Ecto neural progenitor cell (in vitro differentiated cells): ENCODE measurements at regions not wholly inside any gene's neighbourhood (a gene's known extent, or its start where the extent isn't known, plus 50 kb on each side); places are given as distances from the start of the nearest gene placed in this dataset.

Experiments
- DNase-seq: peaks from one replicate; pipeline ENCODE4 v3.0.0-alpha.2; 2018; ENCODE audit warnings: low spot score

DNA sequence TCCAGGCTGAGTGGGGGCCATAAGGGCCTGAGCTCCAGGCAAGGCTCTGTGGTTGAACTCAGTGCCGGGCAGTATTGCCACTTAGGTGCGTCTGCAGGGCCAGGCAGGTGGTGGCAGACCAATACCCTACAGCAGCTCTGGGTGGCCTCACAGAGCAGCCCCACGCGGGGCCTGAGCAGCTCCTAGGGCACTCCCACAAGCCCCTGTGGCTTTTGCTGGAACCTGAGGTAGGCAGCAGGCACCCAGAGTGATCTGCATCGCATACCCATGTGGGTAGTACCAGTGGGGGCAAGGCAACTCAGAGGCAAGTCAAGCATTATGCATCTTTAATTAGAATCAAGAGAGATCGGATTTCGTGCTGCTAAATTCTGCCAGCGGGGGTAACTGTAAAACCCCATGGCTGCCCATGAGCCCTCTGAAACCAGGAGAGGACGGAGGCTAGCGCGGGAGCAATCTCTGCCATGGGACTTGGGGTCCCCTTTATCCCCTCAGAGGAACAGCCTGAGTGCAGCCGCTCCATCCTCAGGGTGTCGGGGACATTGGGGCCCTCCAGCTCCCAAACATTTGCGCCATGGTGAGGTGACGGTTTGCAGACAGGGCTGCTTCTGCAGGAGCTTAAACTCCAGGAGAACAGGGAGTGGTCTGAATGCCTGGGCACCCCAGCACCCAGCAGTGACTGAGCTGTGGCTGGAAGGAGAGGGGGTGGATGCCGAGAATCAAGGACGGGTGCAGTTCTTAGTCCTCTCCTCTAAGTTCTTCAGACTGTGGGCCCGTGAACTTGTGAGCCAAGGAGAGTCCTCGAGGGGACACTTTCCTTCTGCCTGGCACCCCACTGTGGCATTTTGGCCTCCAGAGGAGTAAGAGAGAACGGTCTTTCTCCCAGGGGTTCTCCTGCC lies 62.4 kb upstream of the PCSK6 start:
- no peak for DNase-seq

- no peak for DNase-seq
Observed at GRCh38 chr15:101550124-101550523, 60.6 kb upstream of the PCSK6 start.

- no peak for DNase-seq
Observed at GRCh38 chr15:101549647-101550046, 60.1 kb upstream of the PCSK6 start.

DNA sequence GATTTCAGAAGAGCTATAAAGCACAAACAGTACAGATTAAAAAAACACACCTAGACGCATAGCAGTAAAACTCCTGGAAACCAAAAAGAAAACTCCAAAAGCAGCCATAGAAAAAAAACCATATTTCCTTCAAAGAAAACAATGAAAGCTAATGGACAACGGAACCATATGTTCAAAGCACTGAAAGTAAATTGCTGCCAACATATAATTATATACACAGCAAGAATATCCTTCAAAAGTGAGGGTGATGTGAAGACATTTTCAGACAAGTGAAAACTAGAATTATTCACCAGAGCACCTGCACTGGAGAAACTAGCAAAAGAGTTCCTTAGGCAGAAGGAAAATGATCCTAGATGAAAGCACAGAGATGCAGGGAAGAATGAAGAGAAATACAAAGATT lies 58.2 kb upstream of the PCSK6 start:
- no peak for DNase-seq

- no peak for DNase-seq
Observed at GRCh38 chr15:101545548-101546505, 56.3 kb upstream of the PCSK6 start.

DNA sequence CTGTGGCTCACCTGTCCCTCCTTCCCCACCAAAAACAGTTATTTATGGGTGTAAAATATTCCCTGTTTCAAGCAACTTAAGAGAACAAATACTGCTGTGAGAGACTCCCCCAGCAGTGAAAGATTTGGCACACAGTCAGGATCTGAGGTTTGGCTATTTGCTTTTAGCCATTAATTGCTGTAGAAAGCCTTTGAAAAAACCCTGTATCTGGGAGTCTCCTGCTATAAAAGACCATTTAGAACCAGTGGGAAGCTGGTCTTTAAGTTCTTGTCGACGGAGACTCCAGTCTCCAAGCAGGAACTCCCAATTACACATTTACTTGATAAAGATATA lies 55.1 kb upstream of the PCSK6 start:
- no peak for DNase-seq

DNA sequence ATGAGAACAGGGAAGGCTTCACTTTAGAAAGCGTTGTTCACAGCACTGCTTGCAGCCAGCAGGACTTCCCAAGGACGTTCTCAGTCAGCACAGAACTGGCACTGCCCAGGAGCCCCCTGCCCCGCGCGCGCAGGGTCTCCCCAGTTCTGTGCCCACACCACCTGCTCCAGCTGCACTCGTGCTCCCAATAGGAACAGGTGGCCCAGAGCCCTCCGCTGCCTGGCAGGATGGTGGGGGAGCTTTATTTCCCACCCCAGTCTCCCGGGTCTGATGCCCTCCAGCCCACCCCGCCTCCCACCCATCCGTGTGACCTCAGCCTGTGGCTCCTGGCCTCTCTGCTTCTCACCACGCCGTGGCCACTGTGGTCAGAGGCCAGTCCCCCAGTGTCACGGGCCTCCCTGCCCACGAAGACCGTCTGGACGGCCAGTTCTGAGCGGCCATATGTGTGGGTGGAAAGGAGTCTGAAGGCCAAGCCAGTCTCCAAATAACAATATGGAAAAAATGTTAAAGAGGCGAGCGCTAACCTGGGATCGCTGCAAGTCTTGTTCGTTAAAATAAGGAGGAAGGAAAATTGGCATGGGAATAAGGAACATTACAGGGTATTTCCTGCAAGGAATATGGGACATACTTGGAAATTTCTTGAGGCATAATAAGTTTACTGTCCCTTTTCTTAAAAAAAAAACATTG lies 54.6 kb upstream of the PCSK6 start:
- no peak for DNase-seq

DNA sequence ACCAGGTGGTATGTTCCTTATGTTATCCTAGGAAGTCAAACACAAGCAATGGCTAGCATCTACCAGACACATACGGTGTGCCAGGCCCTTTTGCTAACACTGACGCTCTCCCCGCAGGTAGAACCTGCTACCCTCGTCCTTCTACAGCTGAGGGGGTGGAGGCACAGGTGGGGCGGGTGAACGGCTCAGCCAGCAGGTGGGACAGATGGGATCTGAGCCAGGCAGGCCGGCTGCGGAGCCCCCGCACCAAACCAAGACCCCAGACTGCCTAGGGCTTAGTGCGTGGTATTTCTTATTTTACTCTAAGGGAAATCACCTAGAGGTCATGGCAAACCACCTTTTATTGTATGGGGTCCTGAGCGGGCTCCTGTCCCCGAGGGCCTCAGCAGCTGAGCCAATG lies 53.9 kb upstream of the PCSK6 start:
- DNase-seq, result no peak

- no peak for DNase-seq
Observed at GRCh38 chr15:101543026-101543390, 53.5 kb upstream of the PCSK6 start.

- no peak for DNase-seq
Observed at GRCh38 chr15:101542306-101543025, 53.0 kb upstream of the PCSK6 start.

GRCh38 chr15:101541501-101542292 lies 52.2 kb upstream of the PCSK6 start:
- DNase-seq, result no peak

- DNase-seq, result no peak
Observed at GRCh38 chr15:101540480-101541239, 51.2 kb upstream of the PCSK6 start.

DNA sequence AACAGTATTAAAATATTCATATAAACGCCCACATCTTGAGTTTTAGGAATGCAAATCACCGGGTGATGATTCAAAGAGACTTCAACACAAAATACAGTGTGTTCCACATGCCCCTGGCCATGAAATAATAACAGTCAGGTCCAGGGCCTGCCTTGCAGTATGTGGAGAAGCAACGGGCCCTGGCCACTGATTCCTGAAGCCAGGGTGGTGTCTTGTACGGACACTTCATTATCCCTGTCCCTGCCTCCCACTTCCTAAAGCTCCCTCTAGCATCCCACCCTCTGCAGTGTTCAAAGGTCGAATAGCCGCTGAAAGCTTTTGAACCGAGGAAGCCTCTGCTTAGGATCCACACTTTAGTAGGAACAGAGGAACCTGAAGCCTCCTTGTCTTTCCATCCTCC lies 50.4 kb upstream of the PCSK6 start:
- peak; percentile 32 for DNase-seq

GRCh38 chr15:101539492-101539891 lies 50.0 kb upstream of the PCSK6 start:
- DNase-seq, result peak; percentile 32
